Mucosa of descending colon (tissue), 3 donors: ENCODE measurements at regions not wholly inside any gene's neighbourhood (a gene's known extent, or its start where the extent isn't known, plus 50 kb on each side); places are given as distances from the start of the nearest gene placed in this dataset.

Experiments used
- ATAC-seq: fragments of 200-7000 bp; cut with Tn5 transposase; one replicate; pipeline ENCODE4 v1.9.1; 2020; ENCODE audit warnings: mild to moderate bottlenecking, moderate library complexity
- DNase-seq, 3 donors: peaks; one replicate each; pipeline ENCODE4 v3.0.0-alpha.2; 2020
- H3K36me3 ChIP-seq: fragments of 200-600 bp; one replicate; pipeline ENCODE4 v1.8.0; 2021; ENCODE audit warnings: low read depth, mild to moderate bottlenecking
- H3K4me1 ChIP-seq: fragments of 200-600 bp; one replicate; pipeline ENCODE4 v1.8.0; 2021; ENCODE audit warnings: low read depth, mild to moderate bottlenecking
- H3K4me3 ChIP-seq: fragments of 200-600 bp; one replicate; pipeline ENCODE4 v1.8.0; 2021; ENCODE audit warnings: mild to moderate bottlenecking
- H3K9me3 ChIP-seq: fragments of 200-600 bp; one replicate; pipeline ENCODE4 v1.8.0; 2021; ENCODE audit warnings: mild to moderate bottlenecking
- intact Hi-C, 2 donors: fragments of 100-400 bp; cut with DNase I in 1 of 2; cut with micrococcal nuclease in 1 of 2; formaldehyde crosslinking; loops; one replicate each; pipeline versions ENCODE4 v1.11.0 to v1.11.1; 2022; cut with DNase I, micrococcal nuclease
- TF ChIP-seq, protein P1 (sequence below): fragments of 200-600 bp; IDR thresholded peaks from one replicate; pipeline ENCODE4 v1.8.0; 2022; ENCODE audit warnings: antibody characterized with exemption, mild to moderate bottlenecking
- donor health status: DM: no; HTN: no; CAD: no; lungs with moderate emphysema.
- donor health status: DM: no; HTN: no; CAD: no.
- donor health status: DM: no; HTN: yes; CAD: no.

DNA sequence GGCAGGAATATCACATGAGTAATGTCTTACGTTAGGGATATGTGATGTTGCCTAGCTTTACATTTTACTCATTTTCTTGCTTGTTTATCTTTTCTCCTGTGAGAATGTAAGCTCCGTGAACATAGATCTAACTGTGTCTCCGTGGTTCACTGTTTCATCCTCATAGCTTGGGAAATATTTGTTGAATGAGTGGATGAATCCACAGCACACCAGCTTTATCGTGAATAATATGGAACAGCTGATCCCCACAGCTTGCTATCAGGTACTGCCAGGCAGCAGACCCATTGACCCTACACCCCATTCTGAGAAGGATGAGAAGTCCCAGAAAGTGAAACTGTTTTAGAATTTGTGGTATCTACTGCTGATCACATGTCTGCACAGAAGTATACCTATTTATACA lies 106.8 kb upstream of the FBN2 start:
- no peaks in the 10 kb centered on the region for H3K9me3 ChIP-seq
- TF ChIP-seq, protein P1, sequence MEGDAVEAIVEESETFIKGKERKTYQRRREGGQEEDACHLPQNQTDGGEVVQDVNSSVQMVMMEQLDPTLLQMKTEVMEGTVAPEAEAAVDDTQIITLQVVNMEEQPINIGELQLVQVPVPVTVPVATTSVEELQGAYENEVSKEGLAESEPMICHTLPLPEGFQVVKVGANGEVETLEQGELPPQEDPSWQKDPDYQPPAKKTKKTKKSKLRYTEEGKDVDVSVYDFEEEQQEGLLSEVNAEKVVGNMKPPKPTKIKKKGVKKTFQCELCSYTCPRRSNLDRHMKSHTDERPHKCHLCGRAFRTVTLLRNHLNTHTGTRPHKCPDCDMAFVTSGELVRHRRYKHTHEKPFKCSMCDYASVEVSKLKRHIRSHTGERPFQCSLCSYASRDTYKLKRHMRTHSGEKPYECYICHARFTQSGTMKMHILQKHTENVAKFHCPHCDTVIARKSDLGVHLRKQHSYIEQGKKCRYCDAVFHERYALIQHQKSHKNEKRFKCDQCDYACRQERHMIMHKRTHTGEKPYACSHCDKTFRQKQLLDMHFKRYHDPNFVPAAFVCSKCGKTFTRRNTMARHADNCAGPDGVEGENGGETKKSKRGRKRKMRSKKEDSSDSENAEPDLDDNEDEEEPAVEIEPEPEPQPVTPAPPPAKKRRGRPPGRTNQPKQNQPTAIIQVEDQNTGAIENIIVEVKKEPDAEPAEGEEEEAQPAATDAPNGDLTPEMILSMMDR: no peak
- H3K4me3 ChIP-seq: no peak overlapping the region
- H3K4me1 ChIP-seq: no peaks in the 10 kb centered on the region
- intact Hi-C loops: no loop called here
- ATAC-seq (no peak), DNase-seq (no peak)
- H3K36me3 ChIP-seq: no peaks in the 10 kb centered on the region

DNA sequence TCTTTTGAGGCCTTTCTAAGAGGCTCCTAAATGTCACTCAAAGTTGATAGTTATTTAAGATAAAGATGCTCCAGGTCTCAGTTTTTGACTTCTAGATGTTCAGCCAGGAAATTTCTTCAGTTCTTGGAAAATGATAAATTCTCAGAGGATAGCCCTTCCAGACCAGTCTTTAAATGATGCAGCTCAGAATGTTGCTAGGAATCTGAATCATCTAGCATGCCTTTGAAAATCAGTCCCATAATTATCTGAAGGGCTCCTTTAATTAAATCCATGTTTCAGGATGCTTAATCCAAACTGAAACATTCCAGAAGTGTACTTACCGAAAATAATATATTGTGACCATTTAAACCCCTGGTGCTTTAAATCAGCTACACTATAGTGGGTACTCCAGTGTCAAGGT lies 107.5 kb upstream of the FBN2 start:
- Histone ChIP-seq H3K4me1 (no peaks in the 10 kb centered on the region), H3K4me3 (no peak overlapping the region), H3K36me3 (no peaks in the 10 kb centered on the region), H3K9me3 (no peaks in the 10 kb centered on the region)
- TF ChIP-seq, protein P1: no peak
- intact Hi-C loops: no loop called here
- ATAC-seq: no peak
- DNase-seq: no peak

DNA sequence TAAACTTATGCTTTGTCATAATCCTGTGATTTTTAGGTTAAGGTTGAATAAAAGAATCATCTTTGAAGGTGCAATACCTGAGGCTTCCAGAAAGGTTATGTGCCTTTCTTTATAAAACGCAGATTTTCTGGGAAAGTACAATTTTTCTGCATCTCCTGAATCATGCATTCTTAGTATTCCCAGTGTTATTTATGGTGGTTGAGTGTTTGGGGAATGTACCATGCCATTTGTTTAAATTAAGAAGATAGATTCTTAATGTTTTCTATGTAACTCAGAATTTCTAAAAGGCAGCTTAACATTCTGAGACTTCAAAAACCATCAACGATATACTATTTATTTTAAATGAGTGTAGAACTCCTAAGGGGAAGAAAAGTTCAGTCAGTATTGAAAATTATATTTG lies 108.1 kb upstream of the FBN2 start:
- Histone ChIP-seq H3K36me3 (no peaks in the 10 kb centered on the region), H3K4me3 (no peak overlapping the region), H3K4me1 (no peaks in the 10 kb centered on the region), H3K9me3 (no peaks in the 10 kb centered on the region)
- TF ChIP-seq, protein P1: no peak
- DNase-seq: no peak
- intact Hi-C loops: no loop called here
- ATAC-seq: no peak

DNA sequence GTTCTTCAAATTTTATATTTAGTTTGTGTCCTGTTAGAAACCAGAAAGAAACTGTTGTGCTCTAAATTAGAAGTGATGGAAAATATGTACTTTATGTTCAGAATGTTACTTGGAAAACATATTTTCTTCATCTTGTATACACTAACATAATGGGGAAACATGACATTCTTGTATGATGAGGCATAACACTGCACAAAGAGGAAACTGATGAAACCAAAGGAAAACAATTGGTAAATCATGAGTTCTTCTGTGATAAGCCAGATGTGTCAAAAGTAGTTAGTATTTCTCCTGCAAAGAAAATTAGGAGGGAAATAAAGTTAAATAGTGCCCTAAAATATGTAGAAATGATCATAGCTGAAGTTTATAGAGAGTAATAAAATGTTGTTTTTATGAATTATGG lies 111.1 kb upstream of the FBN2 start:
- H3K4me1 ChIP-seq: no peaks in the 10 kb centered on the region

DNA sequence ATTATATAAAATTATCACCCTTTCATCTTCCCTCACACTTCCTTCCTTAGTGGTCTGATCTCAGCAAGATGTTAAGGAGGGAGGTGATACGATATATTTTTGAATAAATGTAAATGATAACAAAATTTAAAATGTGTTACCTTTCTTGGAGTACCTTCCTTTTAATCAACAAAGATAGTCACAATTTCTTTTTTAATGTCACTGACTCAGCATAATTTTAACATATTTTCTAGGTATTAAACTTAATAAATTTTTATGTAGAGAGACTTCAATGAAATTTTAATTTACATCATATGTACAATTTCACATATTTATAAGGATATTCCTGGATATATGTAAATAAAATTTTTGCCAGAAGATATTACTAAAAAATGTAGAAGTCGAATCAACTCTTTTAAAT lies 125.0 kb upstream of the FBN2 start:
- Histone ChIP-seq H3K36me3 (no peaks in the 10 kb centered on the region), H3K4me1 (no peaks in the 10 kb centered on the region), H3K4me3 (no peak overlapping the region), H3K9me3 (no peaks in the 10 kb centered on the region)
- TF ChIP-seq, protein P1: no peak
- no peak for DNase-seq
- no peak for ATAC-seq
- intact Hi-C loops: no loop called here

More for the DNA sequence above, 111.1 kb upstream of the FBN2 start:
- intact Hi-C loops: no loop called here
- no peaks in the 10 kb centered on the region for H3K36me3 ChIP-seq
- DNase-seq (no peak), ATAC-seq (no peak)
- H3K4me3 ChIP-seq: no peak overlapping the region
- TF ChIP-seq, protein P1: no peak
- no peaks in the 10 kb centered on the region for H3K9me3 ChIP-seq

DNA sequence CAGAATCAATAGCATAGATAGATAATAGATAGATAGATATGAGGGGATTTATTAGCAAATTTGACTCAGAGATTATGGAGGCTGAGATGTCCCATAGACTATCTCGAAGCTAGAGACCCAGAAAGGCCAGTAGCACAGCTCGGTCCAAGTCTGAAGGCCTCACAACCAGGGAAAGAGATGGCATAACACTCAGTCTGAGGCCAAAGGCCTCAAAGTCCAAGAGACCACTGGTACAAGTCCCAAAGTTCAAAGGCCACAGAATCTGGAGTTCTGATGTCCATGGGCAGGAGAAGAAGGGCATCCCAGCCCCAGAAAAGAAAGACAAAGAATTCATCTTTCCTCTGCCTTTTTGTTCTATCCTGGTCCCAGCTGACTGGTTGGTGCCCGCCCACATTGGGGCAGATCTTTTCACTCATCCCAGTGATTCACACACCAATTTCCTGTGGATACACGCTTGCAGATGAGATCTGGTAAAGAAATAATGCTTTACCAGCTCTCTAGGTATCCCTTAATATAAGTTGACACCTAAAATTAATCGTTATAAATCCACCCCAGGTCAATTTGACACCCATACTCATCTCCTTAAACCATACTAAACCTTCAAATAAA lies 127.8 kb upstream of the FBN2 start:
- no peak for DNase-seq
- H3K4me3 ChIP-seq: no peak overlapping the region
- intact Hi-C loops: no loop called here
- H3K4me1 ChIP-seq: no peaks in the 10 kb centered on the region
- no peak for ATAC-seq
- no peaks in the 10 kb centered on the region for H3K36me3 ChIP-seq
- no peaks in the 10 kb centered on the region for H3K9me3 ChIP-seq
- TF ChIP-seq, protein P1: no peak
